ENCODE measurements at regions not wholly inside any gene's neighbourhood (a gene's known extent, or its start where the extent isn't known, plus 50 kb on each side); places are given as distances from the start of the nearest gene placed in this dataset.

DNA sequence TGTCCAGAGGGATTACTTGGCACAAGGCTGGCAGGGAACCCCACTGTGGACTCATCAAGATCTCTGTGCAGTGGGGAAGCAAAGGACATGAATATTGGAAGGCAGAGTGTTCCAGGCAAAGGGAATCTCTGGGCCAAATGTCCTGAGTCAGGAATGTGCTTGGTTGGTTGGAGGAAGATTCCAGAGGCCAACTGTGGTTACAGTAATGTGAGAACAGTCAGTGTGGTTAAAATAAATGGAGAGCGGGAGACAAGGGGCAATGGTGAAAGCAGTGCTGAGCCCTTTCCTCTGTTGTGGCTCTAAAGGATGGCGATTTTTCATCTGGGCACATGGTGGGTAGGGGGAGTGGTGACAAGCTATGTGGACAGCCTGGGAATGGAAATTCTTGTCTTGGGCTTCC lies 948.2 kb downstream of the BCL11B start:
- H3K4me1 ChIP-seq (ENCODE audit: insufficient read depth, low read length), result no peaks in the 10 kb centered on the region
- TF ChIP-seq, protein P1, sequence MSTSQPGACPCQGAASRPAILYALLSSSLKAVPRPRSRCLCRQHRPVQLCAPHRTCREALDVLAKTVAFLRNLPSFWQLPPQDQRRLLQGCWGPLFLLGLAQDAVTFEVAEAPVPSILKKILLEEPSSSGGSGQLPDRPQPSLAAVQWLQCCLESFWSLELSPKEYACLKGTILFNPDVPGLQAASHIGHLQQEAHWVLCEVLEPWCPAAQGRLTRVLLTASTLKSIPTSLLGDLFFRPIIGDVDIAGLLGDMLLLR (CRISPR knock-in tag; IDR thresholded peaks at IDR 0.05), result no peak
- TF ChIP-seq ZSCAN31 (CRISPR knock-in tag; IDR thresholded peaks at IDR 0.05; ENCODE audit: low read depth), result no peak
- TF ChIP-seq, protein P2, sequence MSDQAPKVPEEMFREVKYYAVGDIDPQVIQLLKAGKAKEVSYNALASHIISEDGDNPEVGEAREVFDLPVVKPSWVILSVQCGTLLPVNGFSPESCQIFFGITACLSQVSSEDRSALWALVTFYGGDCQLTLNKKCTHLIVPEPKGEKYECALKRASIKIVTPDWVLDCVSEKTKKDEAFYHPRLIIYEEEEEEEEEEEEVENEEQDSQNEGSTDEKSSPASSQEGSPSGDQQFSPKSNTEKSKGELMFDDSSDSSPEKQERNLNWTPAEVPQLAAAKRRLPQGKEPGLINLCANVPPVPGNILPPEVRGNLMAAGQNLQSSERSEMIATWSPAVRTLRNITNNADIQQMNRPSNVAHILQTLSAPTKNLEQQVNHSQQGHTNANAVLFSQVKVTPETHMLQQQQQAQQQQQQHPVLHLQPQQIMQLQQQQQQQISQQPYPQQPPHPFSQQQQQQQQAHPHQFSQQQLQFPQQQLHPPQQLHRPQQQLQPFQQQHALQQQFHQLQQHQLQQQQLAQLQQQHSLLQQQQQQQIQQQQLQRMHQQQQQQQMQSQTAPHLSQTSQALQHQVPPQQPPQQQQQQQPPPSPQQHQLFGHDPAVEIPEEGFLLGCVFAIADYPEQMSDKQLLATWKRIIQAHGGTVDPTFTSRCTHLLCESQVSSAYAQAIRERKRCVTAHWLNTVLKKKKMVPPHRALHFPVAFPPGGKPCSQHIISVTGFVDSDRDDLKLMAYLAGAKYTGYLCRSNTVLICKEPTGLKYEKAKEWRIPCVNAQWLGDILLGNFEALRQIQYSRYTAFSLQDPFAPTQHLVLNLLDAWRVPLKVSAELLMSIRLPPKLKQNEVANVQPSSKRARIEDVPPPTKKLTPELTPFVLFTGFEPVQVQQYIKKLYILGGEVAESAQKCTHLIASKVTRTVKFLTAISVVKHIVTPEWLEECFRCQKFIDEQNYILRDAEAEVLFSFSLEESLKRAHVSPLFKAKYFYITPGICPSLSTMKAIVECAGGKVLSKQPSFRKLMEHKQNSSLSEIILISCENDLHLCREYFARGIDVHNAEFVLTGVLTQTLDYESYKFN (CRISPR knock-in tag; conservative IDR thresholded peaks at IDR 0.05), result no peak
- TF ChIP-seq ZNF256 (CRISPR knock-in tag; conservative IDR thresholded peaks at IDR 0.05), result no peak
- no peak for TF ChIP-seq ONECUT2 (CRISPR knock-in tag; IDR thresholded peaks at IDR 0.05)
- TF ChIP-seq ZNF577 (CRISPR knock-in tag; IDR thresholded peaks at IDR 0.05; ENCODE audit: borderline replicate concordance, low read depth), result no peak
- no peak for TF ChIP-seq ZNF737 (CRISPR knock-in tag; IDR thresholded peaks at IDR 0.05; ENCODE audit: borderline replicate concordance)
- no peak for TF ChIP-seq RORA (CRISPR knock-in tag; IDR thresholded peaks at IDR 0.05)
- TF ChIP-seq ZNF772 (CRISPR knock-in tag; IDR thresholded peaks at IDR 0.05), result no peak
- TF ChIP-seq, protein P3, sequence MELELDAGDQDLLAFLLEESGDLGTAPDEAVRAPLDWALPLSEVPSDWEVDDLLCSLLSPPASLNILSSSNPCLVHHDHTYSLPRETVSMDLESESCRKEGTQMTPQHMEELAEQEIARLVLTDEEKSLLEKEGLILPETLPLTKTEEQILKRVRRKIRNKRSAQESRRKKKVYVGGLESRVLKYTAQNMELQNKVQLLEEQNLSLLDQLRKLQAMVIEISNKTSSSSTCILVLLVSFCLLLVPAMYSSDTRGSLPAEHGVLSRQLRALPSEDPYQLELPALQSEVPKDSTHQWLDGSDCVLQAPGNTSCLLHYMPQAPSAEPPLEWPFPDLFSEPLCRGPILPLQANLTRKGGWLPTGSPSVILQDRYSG (CRISPR knock-in tag; IDR thresholded peaks at IDR 0.05), result no peak
- no peak for TF ChIP-seq CHCHD3 (CRISPR knock-in tag; IDR thresholded peaks at IDR 0.05)
- no peak for TF ChIP-seq ZNF703 (CRISPR knock-in tag; IDR thresholded peaks at IDR 0.05; ENCODE audit: borderline replicate concordance)
- no peak for TF ChIP-seq ZNF746 (CRISPR knock-in tag; IDR thresholded peaks at IDR 0.05)
- TF ChIP-seq PHB2 (IDR thresholded peaks at IDR 0.05; ENCODE audit: partially characterized antibody), result no peak
- TF ChIP-seq FOXK2 (IDR thresholded peaks at IDR 0.05), result no peak
- no peak for TF ChIP-seq XBP1 (CRISPR knock-in tag; IDR thresholded peaks at IDR 0.05)
- no peak for TF ChIP-seq SOX13 (IDR thresholded peaks at IDR 0.05)
- TF ChIP-seq SOX13 (CRISPR knock-in tag; conservative IDR thresholded peaks at IDR 0.05 in 1 of 2, IDR thresholded peaks at IDR 0.05 in 1 of 2), result no peak
- no peak for TF ChIP-seq MYNN (CRISPR knock-in tag; IDR thresholded peaks at IDR 0.05; ENCODE audit: low read depth)
- ATAC-seq (no peak), FAIRE-seq (no peak), DNase-seq (ENCODE audit: low spot score) (no peak)
- H3K27ac ChIP-seq (ENCODE audit: extremely low read length, insufficient read depth, low read length), result no peak overlapping the region
- 10% methylated on average over 2 of the region's 2 CpGs for WGBS (ENCODE audit: low lambda C conversion rate)
- peaks cover 98% of the 10 kb centered on the region for H3K9me3 ChIP-seq (ENCODE audit: low read length)
- CTCF ChIA-PET (ENCODE audit: low intra/inter-chr PET ratio, low total read pairs), result no interaction called here
- intact Hi-C loops (cut with micrococcal nuclease; ENCODE audit: unreplicated experiment) (no loop called here), in situ Hi-C loops (cut with HindIII; ENCODE audit: extremely low pct_ligation_motif_present, low pct_unique_long_range_greater_than_20kb) (no loop called here)
- H3K4me3 ChIP-seq (replicated peaks in 1 of 3; ENCODE audit: insufficient read depth in 1 of 3, low read depth in 2 of 3, low read length in 3 of 3), result no peak overlapping the region
- H4K20me1 ChIP-seq (ENCODE audit: insufficient read depth, low read length), result no peaks in the 10 kb centered on the region
- POLR2A ChIA-PET, result no interaction called here
- H2AFZ ChIP-seq (ENCODE audit: low read length), result no peak overlapping the region
- no TSS peak for BruUV-seq (replicated peaks)
- H3K4me2 ChIP-seq (ENCODE audit: low read depth, low read length), result no peak overlapping the region
- H3K79me2 ChIP-seq (ENCODE audit: insufficient read depth, low read length), result no peaks in the 10 kb centered on the region
- no peaks in the 10 kb centered on the region for H3K27me3 ChIP-seq (ENCODE audit: control insufficient read depth in 1 of 2, insufficient read depth in 2 of 2, low read length in 2 of 2)
- H3K36me3 ChIP-seq (replicated peaks in 1 of 2; ENCODE audit: control insufficient read depth in 1 of 2, insufficient read depth in 2 of 2, low read length in 2 of 2), result no peaks in the 10 kb centered on the region
- no peak overlapping the region for H3K9ac ChIP-seq (ENCODE audit: insufficient read depth, low read depth, low read length)

Measured in HepG2 (cell line).